RPMI7951 (cell line): ENCODE measurements at regions not wholly inside any gene's neighbourhood (a gene's known extent, or its start where the extent isn't known, plus 50 kb on each side); places are given as distances from the start of the nearest gene placed in this dataset.
"Not testable (repeated sequence)": the region's sequence is repeated elsewhere in the genome, so short reads cannot be mapped to it uniquely, and the experiment has no call there.

Experiments used
- DNase-seq: peaks from one replicate; pipeline ENCODE4 v3.0.0-alpha.2; 2012; ENCODE audit warnings: low read depth

GRCh38 chr3:117836296-117836695 lies 1126.7 kb downstream of the TUSC7 start:
- no peak for DNase-seq

DNA sequence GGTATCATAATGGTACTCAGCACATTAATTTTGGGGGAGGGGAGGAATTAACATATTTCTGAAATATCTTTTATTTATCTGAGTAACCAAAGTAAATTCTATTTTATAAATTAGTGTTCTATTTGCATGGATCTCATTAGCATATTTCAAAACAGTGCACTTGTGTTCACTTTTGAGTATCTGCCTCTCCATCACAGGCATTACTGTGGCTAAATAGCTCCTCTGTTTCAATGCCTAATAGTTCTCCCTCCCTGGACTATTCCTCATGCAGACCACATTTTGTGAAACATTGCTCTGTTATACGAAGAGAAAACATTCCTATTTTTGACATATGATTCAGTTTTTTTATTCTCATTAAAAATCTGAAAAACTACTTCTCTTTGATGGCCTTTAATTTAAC lies 1127.8 kb downstream of the TUSC7 start:
- no peak for DNase-seq

- DNase-seq = no peak
Observed at GRCh38 chr3:117842086-117842485, 1132.5 kb downstream of the TUSC7 start.

DNA sequence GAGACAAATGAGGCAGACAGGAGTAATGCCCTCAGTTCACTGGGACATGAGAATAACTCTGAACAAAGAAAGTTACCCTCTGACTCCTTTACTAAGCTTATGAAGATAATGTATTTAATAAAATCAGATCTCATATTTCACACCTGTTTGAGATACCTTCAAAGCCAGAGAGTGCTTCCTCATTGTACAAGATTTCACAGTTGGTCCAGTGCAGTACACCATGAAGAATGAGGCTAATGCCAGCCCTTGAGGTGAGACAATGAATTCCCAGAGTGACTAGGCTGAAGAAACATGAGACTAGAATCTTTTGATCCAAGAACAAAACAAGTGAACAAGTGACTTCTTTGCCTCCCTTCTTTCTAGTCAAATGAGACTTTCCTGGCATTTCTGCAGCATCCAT lies 1133.8 kb downstream of the TUSC7 start:
- no peak for DNase-seq

DNA sequence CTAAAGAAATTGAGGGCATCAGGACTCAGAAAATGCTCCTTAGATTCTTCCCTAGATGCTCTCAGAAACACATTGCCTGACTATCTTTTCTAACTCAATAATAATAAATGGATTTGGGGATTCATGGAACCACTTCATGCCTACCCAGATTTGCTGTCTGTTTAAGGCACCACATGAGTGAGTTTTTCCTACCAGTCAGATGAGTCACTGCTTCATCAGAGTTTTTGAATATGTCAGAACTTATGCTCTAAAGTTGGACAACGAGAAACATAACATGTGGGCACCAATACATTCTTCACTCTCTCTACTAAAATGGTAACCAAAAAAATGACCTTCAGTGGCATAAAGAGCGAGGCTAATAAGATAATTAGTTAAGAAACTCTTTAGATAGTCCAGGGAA lies 1135.1 kb downstream of the TUSC7 start:
- peak; percentile 1 for DNase-seq

DNA sequence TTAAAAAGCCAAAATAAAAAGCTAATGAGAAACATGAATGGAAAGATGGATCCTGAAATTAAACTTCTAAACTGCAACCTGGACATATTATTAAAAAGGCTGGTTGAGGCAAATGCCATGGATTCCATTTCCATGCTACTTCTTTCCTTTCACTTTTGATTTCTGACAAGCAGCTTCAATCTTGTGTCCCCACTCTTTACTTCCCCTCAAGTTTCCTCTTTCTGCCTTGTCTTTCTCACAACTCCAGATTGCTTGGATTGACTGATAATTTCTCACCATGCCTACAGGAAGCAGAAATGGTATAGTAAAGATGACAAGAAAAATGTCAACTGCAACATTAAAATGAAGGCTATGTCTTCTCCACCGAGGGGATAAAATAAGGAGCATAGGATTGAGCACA lies 1136.7 kb downstream of the TUSC7 start:
- no peak for DNase-seq

GRCh38 chr3:117848606-117849005 lies 1139.0 kb downstream of the TUSC7 start:
- DNase-seq = no peak

DNA sequence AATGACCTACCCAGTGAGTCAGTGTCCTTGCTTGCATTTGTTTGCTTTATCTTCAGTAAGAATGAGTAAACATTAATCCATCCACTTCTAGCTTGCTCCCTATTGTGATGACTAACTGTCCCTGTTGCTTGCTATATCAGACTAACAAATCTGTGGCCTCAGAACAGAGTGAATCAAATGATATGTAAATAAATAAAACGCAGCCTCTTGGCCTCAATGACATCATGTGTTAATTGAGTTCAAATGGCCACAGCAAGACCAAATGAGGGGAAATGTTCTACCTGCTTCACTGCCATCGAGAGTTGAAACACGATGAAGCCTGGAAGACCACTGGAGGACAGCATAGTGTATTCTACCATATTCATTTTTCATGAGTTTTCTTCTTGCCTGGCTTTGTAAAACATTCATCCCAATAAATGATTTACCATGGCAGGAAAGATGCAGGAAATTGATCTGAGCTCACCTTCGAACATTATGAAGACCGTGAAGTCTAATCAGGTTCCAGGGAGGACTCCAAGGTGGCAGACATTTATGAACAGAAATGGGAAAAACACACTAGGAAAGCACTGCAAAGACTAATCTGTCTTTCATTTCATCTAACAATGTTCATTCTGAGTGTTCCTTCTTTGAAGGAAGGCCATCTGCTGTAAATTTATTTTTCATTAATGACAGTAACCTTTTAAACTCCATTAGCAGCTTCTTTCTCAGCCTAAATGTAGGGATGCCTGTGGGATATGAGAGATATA lies 1144.5 kb downstream of the TUSC7 start:
- DNase-seq = no peak

DNA sequence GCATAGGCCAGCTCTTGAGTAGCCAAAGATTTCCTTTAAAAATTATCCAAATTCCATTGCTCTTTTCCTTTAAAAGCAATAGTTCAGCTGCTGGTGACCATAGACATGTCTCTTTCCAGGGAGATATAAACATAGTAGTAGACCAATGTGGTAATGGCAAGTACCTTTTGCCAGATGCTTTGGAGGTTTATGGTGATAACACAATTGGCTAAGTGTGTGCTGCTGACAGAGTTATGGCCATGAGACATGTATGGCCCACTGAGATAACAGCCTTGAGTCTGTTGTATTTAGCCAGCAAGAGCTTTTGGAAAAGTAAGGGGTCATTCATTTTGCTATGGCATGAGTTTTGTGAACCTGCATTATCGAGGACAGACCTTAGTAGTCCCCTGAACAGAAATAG lies 1146.8 kb downstream of the TUSC7 start:
- no peak for DNase-seq

DNA sequence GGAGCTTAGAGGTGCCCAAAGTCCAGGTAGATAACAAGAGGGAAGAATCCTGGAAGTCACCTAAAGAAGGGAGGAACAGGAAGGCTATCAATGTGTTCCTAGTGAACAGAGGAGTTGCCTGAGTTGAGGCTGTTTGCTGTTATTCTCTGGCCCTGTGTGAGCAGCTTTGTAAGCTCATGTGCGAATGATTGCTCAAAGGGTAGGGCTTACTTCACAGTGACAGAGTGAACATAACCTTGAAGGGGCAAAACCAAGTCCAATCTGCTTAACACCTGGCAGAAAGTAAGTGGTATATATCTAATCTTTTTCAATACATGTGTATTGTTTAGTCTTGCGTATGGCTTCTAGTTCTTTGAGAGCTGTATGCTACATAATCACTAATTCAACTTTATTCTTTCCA lies 1153.6 kb downstream of the TUSC7 start:
- no peak for DNase-seq

GRCh38 chr3:117865338-117865737 lies 1155.8 kb downstream of the TUSC7 start:
- DNase-seq = no peak

DNA sequence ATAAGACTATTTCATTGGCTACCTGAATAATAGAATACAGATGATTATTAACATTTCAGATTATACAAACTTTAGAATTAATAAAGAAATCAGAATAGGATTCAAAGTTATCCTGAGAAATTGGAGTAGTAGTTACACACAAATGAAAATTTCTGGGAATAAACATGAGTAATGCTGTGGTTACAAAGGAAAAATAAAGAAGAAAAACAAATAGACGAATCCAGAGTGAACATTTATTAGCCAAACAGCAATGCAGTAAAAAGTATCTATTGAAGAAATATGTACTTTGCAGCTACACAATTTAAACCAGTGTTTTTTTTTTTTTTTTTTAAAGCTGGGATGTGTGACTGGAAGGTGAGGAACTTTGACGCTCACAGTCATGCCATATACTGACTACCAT lies 1159.2 kb downstream of the TUSC7 start:
- no peak for DNase-seq

GRCh38 chr3:117871934-117872333 lies 1162.4 kb downstream of the TUSC7 start:
- no peak for DNase-seq

- DNase-seq = not testable (repeated sequence)
Observed at GRCh38 chr3:117872594-117873248, 1161.9 kb downstream of the IGSF11 start.

DNA sequence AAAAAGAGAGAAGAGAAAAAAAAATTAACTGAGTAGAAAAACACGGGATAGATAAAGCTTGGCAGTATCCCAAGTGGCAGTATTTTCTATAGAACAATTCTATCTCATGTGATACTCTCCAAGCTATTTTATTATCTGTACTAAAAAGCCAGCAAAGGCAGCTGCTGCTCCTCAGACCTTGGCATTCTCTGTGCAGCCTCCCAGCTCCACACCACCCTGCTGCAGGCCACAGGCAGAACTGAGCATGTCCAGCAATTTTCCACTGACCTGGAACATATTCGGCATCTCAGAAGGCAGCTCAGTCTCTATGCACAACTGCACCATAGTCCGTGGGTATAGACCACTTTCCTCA lies 1161.4 kb downstream of the IGSF11 start:
- DNase-seq = no peak

- DNase-seq = peak; percentile 46
Observed at GRCh38 chr3:117874028-117874690, 1160.5 kb downstream of the IGSF11 start.

DNA sequence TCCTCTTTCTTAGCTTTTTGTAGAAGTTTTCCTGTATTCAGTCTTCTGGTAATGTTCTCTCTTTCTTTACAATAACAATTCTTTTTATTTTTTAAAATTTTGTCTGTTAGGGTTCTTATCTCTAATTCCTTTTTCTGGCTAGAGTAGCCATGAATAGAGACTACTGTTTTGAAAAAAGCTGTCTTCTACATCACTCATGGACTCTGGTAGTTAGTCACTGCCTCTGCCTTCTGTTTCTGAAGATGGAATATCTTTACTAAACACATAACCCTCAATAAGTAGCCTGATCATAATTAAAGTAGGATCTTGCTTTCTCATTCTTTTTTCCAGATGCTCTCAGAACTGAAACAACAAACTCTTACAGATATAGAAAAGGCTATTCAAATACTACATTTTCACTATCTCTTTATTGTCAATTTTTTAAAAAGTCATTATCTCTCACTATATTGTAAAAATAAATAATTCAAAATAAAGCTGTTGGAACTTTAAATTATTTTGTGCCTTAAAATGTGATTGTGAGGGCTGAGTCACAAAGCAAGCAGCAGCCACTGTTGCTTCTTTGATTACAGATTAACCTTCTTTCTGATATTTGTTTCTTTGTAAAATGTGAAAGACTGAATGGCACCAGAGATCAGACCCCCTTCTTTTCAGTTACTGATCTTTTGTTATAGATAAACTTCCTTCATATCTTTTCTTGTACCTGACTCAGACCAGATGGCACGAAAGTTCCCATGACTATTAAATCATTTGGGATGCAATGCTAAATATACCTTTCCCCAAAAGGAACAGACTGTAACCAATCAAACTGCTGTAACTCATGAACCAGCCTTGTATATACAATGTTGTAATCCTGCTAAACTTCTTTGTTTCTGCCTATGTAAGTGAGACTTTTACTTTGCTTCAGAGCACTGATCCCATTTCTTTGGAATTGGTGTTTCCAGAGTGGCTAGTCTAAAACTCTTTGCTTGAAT lies 1159.5 kb downstream of the IGSF11 start:
- peak; percentile 11 for DNase-seq

GRCh38 chr3:117875887-117876286 lies 1158.8 kb downstream of the IGSF11 start:
- DNase-seq = no peak

DNA sequence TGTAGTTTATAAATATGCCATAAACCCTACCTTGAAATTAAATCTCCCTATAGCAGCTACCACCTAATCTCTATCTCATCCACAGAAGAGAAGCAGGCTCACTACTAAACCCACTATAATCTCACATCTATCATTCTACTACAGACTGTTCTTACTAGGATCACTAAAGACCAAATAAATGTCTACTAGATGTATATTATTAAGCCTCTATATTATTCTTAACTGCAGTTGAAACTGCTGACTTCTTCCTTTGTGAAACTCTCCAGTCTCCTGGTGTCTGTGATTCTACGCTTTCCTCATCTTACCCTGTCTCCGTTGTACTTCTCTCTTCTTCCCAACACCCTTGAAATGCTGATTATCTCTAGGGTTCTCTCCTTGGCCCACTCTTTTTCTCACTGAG lies 1154.0 kb downstream of the IGSF11 start:
- DNase-seq = no peak

DNA sequence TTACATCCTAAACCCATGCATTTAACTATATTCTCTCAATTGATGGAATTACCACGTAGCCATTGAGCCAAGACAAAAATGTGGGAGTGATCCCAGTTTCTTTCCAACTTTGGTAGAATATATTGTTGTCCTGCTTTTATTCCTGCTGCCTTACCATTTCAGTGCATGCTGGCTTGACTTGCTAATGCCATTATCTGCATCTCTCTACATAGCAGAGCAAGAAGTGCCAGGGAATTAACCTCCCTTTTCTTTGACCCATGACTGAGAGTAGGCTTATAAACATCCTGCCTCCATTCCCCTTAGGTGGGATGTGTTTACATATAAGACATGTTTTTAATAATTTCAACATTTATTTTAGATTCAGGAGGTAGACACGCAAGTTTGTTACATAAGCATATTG lies 1153.4 kb downstream of the IGSF11 start:
- DNase-seq = no peak

DNA sequence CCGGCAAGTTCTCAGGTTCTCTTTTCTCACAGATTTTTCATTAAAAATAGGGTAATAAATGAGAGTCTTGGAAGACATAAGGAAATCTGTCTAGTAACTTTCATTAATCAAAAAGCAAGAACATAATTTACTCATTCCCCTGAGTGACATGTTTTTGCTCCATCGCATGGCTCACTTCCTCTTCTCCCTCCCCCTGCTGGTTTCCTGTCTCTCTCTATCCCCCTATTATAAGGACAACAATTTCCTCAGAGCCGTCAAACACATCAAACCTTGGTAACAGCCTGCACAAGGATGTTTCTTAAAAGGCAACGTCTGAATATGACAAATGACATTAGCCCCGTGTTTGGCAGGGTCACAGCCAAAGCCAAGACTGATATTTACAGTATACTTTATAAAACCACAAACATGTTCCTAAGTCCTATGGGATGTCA lies 1149.6 kb downstream of the IGSF11 start:
- no peak for DNase-seq

DNA sequence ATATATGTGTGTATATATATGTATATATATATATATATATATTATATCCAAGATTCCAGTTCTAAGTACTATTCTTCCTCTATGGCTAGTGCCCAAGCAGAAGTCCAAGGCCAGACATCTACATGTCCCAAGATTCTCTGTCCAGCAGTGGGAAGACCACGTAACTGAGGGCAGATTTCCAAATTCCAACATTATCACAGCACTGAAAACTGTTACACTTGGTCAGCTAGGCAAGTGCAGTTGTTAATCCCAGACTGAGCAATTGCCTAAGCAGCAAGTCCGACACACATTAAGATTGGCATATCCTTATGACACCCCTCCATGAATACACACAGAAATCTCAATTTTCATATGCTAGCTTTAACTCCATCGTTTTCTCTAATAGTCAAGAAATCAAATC lies 1148.5 kb downstream of the IGSF11 start:
- DNase-seq = no peak
